Adrenal gland (tissue), 5 donors: ENCODE measurements at regions not wholly inside any gene's neighbourhood (a gene's known extent, or its start where the extent isn't known, plus 50 kb on each side); places are given as distances from the start of the nearest gene placed in this dataset.

Experiments
- POLR2A ChIP-seq, 2 donors: fragments of 450-650 bp; IDR thresholded peaks; one replicate each; pipeline ENCODE4 v1.6.1; 2017; ENCODE audit warnings: antibody characterized with exemption in 2 of 2, mild to moderate bottlenecking in 2 of 2, moderate library complexity in 1 of 2
- TF ChIP-seq, protein P1 (sequence below), 6 experiments: fragments of 450-650 bp in 4 of 6; fragments of 200-600 bp in 2 of 6; sonication (generic) in 1 of 6; IDR thresholded peaks; 1 replicate in 5 of 6; 2 replicates in 1 of 6; pipeline versions ENCODE4 v1.5.1 to v1.8.0; 2016 to 2021; ENCODE audit warnings: antibody characterized with exemption in 6 of 6, mild to moderate bottlenecking in 2 of 6, moderate library complexity in 1 of 6
- donor health status: DM: no; HTN: no; CAD: no.

DNA sequence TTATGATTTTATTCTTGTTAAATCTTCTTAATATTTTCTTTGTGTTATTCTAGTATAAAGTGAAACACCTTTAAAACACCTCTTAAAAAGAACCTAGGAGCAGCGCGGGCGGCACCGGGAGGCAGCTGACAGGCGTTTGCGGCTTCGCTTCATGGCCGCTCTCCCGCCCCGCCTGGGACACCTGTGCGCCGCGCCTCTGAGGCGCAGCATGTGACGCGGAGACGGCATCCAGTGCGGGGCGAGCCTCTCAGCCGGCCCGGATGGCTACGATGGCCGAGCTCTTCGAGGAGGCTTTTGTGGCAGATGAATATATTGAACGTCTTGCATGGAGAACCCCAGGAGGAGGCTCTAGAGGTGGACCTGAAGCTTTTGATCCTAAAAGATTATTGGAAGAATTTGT is 1592.7 kb downstream of the TECRL start:
- TF ChIP-seq, protein P1, sequence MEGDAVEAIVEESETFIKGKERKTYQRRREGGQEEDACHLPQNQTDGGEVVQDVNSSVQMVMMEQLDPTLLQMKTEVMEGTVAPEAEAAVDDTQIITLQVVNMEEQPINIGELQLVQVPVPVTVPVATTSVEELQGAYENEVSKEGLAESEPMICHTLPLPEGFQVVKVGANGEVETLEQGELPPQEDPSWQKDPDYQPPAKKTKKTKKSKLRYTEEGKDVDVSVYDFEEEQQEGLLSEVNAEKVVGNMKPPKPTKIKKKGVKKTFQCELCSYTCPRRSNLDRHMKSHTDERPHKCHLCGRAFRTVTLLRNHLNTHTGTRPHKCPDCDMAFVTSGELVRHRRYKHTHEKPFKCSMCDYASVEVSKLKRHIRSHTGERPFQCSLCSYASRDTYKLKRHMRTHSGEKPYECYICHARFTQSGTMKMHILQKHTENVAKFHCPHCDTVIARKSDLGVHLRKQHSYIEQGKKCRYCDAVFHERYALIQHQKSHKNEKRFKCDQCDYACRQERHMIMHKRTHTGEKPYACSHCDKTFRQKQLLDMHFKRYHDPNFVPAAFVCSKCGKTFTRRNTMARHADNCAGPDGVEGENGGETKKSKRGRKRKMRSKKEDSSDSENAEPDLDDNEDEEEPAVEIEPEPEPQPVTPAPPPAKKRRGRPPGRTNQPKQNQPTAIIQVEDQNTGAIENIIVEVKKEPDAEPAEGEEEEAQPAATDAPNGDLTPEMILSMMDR (IDR thresholded peaks at IDR 0.05), result no peak
- TF ChIP-seq POLR2A (IDR thresholded peaks at IDR 0.05), result no peak
